ENCODE measurements at regions not wholly inside any gene's neighbourhood (a gene's known extent, or its start where the extent isn't known, plus 50 kb on each side); places are given as distances from the start of the nearest gene placed in this dataset.

DNA sequence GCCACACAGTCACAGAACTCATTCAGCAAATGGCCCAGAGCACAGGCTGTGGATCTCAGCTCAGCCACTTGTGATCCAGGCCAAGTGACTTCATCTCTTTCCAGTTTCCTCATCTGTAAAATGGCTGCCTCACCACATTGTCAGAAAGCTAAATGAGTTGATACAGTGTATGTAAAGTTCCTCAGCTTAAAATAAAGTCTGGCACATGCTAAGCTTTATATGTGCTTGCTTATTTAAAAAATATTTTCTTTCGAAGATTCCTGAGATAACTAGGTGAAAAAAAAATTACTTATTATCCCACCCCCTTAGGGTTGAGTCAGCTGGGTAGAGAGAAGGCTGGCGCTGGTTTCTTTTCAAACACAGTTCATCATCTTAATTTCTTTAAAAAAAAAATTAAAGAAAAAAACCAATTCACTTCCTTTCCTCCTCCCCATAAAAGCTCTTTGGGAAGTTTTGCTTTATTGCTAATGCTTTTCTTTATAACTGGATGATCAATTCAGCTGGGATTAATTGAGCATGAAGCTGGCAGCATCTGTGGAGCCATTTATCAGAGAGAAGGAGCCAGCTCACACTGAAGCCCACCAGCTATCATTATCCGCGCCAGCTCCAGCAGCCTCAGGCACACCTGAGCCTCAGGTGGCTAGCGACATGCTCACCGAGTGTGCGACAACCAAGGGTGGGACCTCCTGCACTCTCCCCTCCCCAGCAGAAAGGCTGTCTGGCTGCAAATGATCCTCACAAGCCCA is 354.9 kb downstream of the FOXO1 start:
- TF ChIP-seq, protein P1, sequence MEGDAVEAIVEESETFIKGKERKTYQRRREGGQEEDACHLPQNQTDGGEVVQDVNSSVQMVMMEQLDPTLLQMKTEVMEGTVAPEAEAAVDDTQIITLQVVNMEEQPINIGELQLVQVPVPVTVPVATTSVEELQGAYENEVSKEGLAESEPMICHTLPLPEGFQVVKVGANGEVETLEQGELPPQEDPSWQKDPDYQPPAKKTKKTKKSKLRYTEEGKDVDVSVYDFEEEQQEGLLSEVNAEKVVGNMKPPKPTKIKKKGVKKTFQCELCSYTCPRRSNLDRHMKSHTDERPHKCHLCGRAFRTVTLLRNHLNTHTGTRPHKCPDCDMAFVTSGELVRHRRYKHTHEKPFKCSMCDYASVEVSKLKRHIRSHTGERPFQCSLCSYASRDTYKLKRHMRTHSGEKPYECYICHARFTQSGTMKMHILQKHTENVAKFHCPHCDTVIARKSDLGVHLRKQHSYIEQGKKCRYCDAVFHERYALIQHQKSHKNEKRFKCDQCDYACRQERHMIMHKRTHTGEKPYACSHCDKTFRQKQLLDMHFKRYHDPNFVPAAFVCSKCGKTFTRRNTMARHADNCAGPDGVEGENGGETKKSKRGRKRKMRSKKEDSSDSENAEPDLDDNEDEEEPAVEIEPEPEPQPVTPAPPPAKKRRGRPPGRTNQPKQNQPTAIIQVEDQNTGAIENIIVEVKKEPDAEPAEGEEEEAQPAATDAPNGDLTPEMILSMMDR (IDR thresholded peaks at IDR 0.05): no peak
- no peak for TF ChIP-seq POLR2A (IDR thresholded peaks at IDR 0.05)
